Vagina (tissue), 2 donors: ENCODE measurements at regions not wholly inside any gene's neighbourhood (a gene's known extent, or its start where the extent isn't known, plus 50 kb on each side); places are given as distances from the start of the nearest gene placed in this dataset.

Source experiments
- POLR2A ChIP-seq, 2 donors: fragments of 450-650 bp; IDR thresholded peaks; one replicate each; pipeline ENCODE4 v1.6.1; 2017; ENCODE audit warnings: antibody characterized with exemption in 2 of 2, mild to moderate bottlenecking in 2 of 2, moderate library complexity in 2 of 2
- TF ChIP-seq, protein P1 (sequence below), 3 experiments: fragments of 450-650 bp in 2 of 3; fragments of 200-600 bp in 1 of 3; sonication (generic) in 1 of 3; IDR thresholded peaks; one replicate each; pipeline ENCODE4 v1.5.1; 2017 to 2019; ENCODE audit warnings: antibody characterized with exemption in 3 of 3, mild to moderate bottlenecking in 2 of 3, moderate library complexity in 2 of 3

DNA sequence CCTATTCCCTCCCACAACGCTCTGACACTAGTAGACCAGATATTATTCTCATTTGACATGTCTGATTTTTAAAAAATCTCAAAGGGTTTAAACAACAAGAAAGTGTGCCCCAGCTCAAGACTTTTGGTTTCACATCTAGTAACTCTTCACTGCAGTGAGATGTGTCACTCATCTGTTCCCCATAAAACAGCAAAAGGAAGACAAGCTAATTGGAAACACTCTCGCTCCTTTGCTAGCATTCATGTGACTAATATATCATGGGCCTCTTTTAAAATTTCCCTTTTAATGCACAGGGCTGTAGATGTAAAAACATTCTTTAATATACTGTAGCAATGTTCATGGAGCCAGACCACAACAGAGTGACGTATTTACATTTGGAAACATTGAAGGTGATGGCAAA, 372.6 kb downstream of the ZNF608 start:
- TF ChIP-seq, protein P1, sequence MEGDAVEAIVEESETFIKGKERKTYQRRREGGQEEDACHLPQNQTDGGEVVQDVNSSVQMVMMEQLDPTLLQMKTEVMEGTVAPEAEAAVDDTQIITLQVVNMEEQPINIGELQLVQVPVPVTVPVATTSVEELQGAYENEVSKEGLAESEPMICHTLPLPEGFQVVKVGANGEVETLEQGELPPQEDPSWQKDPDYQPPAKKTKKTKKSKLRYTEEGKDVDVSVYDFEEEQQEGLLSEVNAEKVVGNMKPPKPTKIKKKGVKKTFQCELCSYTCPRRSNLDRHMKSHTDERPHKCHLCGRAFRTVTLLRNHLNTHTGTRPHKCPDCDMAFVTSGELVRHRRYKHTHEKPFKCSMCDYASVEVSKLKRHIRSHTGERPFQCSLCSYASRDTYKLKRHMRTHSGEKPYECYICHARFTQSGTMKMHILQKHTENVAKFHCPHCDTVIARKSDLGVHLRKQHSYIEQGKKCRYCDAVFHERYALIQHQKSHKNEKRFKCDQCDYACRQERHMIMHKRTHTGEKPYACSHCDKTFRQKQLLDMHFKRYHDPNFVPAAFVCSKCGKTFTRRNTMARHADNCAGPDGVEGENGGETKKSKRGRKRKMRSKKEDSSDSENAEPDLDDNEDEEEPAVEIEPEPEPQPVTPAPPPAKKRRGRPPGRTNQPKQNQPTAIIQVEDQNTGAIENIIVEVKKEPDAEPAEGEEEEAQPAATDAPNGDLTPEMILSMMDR (IDR thresholded peaks at IDR 0.05), result no peak
- TF ChIP-seq POLR2A (IDR thresholded peaks at IDR 0.05), result no peak
